D721Med (cell line): ENCODE measurements at regions not wholly inside any gene's neighbourhood (a gene's known extent, or its start where the extent isn't known, plus 50 kb on each side); places are given as distances from the start of the nearest gene placed in this dataset.
"Not testable (repeated sequence)": the region's sequence is repeated elsewhere in the genome, so short reads cannot be mapped to it uniquely, and the experiment has no call there.

Experiments
- DNase-seq: peaks from one replicate; pipeline ENCODE4 v3.0.0; 2011; ENCODE audit warnings: low spot score; ENCODE audit not compliant: insufficient read length
- FAIRE-seq: peaks from 2 replicates; lab custom pipeline; 2011; peaks lifted over from hg19 to GRCh38; lab: Jason Lieb, UNC
- TF ChIP-seq, protein P1 (sequence below): IDR thresholded peaks from 2 replicates; pipeline ENCODE4 v1.5.1; 2012; ENCODE audit warnings: mild to moderate bottlenecking, control low read depth; ENCODE audit not compliant: insufficient read depth; ENCODE audit errors: missing control alignments

DNA sequence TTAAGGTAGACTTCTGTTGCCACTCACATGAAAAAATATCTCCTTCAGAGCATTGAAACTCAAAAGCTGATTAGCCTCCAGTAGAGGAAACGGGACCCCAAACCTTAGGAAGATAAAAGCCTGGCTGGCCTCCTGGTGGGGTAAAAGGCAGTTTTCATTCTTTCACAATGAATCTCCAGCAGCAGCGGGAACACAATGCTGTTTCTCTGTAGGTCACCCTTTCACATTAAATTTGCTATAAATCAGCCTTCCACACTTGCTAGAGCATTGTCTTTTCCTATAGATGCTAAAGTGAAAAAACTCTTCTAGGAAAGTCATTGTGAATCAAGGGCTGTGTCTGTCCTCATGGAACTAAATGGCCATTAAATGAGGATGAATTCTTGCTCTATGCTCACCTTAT, 207.3 kb upstream of the MAGEB2 start:
- FAIRE-seq (no peak), DNase-seq (no peak)

DNA sequence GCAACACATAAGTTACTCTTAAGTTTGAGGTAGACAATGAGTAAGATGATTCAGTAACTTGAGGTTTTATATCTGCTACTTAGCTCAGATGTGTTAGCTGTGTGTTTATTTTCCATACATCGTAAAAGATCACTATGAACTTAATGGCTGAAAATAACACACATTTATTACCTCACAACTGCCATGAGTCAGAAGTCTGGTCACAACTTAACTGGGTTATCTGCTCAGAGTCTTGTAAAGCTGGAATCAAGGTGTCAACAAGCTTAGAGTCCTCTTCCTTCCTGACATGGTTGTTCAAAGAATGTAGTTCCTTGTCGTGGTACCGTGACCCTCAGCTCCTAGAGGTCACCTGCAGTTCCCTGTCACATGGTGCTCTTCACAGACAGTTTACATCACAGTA, 204.9 kb upstream of the MAGEB2 start:
- TF ChIP-seq, protein P1, sequence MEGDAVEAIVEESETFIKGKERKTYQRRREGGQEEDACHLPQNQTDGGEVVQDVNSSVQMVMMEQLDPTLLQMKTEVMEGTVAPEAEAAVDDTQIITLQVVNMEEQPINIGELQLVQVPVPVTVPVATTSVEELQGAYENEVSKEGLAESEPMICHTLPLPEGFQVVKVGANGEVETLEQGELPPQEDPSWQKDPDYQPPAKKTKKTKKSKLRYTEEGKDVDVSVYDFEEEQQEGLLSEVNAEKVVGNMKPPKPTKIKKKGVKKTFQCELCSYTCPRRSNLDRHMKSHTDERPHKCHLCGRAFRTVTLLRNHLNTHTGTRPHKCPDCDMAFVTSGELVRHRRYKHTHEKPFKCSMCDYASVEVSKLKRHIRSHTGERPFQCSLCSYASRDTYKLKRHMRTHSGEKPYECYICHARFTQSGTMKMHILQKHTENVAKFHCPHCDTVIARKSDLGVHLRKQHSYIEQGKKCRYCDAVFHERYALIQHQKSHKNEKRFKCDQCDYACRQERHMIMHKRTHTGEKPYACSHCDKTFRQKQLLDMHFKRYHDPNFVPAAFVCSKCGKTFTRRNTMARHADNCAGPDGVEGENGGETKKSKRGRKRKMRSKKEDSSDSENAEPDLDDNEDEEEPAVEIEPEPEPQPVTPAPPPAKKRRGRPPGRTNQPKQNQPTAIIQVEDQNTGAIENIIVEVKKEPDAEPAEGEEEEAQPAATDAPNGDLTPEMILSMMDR, result no peak
- no peak for DNase-seq
- no peak for FAIRE-seq

More for the DNA sequence above, 207.3 kb upstream of the MAGEB2 start:
- TF ChIP-seq, protein P1, result no peak

DNA sequence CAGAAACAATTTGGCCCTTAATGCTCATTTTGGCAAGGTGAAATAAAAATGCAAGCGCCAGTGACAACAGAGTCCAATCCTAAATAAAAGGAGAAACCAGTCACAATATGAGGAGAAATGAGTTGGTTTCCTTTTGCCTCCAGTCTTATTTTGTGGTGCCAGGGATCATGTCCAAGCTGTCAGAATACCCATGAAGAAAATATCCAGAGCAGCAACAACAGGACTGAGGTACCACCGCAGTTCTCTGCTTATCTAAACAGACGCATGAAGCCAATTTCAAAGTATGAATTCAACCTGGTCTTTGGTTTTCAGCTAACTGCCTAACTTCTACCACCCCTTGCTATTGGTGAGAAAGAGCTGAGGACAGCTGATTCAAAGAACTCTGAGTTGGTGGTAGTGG, 199.9 kb upstream of the MAGEB2 start:
- TF ChIP-seq, protein P1, result no peak
- DNase-seq (no peak), FAIRE-seq (no peak)

DNA sequence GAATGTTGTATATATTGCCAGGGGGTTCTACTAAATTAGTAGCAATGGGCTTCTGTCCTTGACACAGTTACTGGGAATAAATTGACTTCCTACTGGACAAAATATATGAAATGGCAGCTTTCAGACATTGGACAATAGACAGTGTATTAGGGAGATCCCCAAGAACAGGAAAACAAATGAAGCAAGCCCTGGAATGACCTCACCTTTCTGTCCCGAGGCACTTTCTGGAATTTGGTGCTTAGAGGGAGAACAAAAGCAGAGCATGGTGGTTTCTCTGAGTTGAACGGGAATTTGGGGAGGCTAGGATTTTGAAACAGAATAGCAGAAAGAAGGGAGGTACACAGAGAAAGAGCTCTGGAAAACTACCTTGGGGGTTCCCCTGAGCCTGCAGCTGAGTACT, 187.7 kb upstream of the MAGEB2 start:
- FAIRE-seq (no peak), DNase-seq (no peak)
- TF ChIP-seq, protein P1, result no peak

DNA sequence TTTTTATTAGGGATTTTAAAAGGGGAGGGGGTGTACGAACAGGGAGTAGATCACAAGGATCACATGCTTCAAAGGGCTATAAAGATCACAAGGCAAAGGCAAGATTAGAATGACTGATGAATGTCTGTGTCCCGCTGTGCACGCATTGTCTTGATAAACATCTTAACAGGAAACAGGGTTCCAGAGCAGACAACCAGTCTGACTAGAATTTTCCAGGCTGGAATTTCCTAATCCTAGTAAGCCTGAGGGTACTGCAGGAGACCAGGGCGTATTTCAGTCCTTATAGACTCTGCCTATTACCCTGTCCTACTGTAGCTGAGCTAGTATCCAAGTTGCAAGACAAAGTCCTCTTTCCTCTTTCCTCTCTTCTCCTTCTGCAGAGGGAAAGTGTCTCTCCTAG, 179.0 kb upstream of the MAGEB2 start:
- DNase-seq, result not testable (repeated sequence)

DNA sequence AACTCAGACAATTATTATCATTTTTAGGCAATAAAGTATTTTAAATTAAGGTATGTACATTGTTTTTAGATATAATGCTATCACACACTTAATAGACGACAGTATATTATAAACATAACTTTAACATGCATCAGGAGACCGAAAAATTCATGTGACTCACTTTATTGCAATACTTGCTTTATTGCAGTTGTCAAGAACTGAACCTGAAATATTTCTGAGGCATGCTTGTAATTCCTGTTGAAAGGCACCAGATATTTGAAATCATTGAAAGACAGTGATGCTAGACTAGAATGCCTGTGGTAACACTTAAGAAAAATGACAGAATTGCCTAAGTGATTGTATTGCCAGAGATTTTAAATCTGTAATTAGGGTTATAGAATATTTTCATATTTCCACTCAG, 175.6 kb upstream of the MAGEB2 start:
- TF ChIP-seq, protein P1, result no peak
- DNase-seq (no peak), FAIRE-seq (no peak)

More for the DNA sequence above, 179.0 kb upstream of the MAGEB2 start:
- not testable (repeated sequence) for FAIRE-seq

DNA sequence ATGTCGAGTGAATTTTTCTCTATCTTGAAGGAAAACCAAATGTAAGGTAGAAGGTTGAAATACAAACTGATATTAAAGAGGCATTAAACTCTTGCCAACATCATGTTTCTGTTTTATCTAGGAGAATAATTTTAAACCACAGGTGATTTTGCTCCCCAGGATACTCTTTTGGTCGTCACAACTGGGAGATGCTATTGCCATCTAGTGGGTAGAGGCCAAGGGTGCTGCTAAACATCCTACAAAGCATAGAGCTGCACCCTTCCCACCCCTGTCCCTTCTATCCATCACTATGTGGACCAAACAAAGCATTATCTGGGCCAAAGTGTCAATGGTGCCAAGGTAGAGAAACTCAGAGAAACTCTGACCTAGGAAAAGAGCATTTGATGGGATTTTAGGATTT, 154.6 kb upstream of the MAGEB2 start:
- FAIRE-seq (no peak), DNase-seq (no peak)
- TF ChIP-seq, protein P1, result no peak

DNA sequence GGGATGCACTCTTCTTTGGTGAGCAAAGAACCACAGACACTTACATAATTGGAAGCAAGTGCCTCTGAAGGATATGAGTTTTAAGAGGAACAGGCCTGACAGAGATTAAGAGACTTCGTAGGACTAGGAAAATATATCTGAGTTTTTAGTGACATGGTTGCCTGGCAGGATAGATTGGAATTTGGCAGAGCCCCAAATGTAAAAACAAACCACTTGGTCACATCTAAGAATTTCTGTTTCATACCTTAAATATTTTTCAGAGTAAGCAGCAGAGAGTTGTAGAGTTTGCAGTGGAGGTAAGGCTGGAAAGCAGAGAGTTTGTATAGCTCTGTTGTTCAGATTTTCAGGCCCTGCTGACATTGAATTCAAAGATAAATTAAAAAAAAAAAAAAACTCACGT, 150.1 kb upstream of the MAGEB2 start:
- DNase-seq, result no peak
- no peak for FAIRE-seq
- TF ChIP-seq, protein P1, result no peak
